Activated CD8-positive, alpha-beta memory T cell treated with anti-CD3 and anti-CD28 coated beads for 4 hours (primary cell): ENCODE measurements at regions not wholly inside any gene's neighbourhood (a gene's known extent, or its start where the extent isn't known, plus 50 kb on each side); places are given as distances from the start of the nearest gene placed in this dataset.

Experiments used
- DNase-seq, 2 donors: peaks; one replicate each; pipeline ENCODE4 v3.0.0-alpha.2; 2020; ENCODE audit warnings: low read depth in 2 of 2

DNA sequence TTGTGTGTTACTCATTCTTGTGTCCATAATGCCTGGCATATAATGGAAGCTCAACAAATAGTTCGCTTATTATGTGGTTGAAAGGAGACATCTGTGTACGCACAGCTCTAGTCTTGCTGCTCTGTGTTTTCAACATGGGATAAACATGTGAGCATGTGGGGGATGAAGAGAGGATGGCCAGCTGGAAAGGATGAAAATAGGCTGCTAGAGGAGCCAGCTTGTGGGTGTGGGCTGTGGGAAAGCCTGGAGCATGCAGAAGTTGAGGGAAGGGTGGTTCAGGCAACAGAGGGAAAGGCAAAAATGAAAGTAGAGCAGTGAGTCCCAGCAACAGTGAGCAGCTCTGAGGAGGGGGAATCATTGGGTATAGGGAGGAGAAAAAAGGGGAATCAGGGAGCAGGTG, 324.6 kb upstream of the CDH11 start:
- DNase-seq: no peak

GRCh38 chr16:65445313-65446260, 323.7 kb upstream of the CDH11 start:
- DNase-seq: no peak

- no peak for DNase-seq
Observed at GRCh38 chr16:65441501-65441900, 319.6 kb upstream of the CDH11 start.

- DNase-seq: no peak
Observed at GRCh38 chr16:65429504-65430181, 307.8 kb upstream of the CDH11 start.

DNA sequence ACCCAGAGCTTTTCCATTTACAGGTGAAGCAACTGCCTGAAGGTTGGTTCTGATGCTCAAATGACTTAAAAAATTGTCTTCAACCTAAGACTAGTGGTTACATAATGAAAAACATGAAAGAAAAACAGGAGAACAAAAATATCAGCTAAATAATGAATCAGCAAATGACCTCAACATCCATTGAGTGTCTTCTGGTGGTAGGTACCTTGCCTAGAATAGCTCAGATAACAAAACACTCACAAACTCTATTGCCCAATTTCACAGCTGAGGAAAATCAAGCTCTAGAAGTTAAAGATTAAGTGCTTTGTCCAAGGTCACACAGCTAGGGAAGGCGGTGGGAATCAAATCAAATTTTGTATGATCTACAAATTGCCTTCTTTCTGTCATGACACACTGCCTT, 304.6 kb upstream of the CDH11 start:
- no peak for DNase-seq

- DNase-seq: no peak
Observed at GRCh38 chr16:65422934-65423333, 301.1 kb upstream of the CDH11 start.

DNA sequence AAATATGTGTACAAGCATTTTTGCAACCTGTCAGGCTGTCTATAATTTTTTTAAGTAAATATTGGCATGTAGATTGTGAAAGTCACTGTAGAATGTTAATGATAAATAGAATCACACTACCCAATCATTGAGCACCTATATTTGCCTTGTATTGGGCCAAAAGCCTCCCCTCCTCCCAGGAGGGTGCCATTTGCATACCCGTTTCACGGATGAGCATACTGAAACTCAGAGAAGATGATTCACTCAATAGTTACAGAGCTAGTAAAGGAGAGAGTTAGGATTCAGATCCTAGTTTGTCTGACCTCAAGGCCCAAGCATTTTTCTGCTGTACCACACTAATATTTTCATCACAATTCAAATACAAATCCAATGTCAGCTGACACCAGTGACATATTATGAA, 299.7 kb upstream of the CDH11 start:
- no peak for DNase-seq

GRCh38 chr16:65418435-65418834, 296.6 kb upstream of the CDH11 start:
- DNase-seq: no peak

DNA sequence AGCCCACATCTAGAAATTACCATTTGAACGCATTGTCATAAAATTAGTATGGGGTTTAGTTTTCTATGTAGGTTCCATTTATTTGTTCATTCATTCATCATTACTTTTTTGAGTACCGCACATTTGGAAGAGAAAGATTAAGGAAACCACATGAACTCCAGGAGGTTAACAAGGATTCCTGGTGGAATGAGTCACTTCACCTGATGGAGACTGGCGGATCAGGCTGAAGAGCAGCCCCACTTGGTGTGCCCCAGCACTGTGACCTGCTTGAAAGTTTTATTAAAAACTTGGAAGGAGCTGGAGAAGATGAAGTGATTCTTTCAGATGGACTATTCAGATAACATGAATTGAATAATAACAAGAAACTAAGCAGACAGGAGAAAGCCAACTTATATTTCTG, 293.6 kb upstream of the CDH11 start:
- no peak for DNase-seq

DNA sequence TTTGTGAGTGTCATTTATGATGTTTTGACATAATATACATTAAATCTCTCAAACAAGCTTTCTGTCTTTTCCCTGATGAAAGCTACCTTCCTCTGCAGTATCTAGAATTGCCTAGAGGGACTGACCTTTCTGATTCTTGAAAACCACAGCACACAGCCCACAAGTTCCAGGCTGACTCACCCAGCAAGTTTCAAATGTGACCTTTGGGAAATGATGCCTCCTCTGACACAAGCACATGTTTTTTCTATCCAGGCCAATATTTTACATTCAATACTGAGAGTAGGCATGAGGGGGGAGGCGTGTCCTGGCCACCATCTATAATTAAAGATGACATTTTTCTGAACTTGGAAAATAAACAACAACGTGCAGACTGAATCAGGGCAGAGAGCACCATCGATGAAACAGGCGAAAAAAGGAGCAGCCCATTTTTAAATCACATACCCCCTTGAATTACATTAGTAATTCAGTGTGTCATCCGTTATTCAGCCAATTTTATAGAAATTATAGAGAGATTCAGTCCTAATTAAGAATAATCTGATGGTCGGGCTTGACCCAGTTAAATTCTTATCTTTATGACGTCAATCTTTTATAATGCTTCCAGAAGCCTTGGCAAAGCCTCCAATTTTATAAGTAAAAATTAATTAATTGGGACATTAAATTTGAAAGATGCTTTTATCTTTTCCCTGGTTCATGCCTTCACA, 292.6 kb upstream of the CDH11 start:
- no peak for DNase-seq

- no peak for DNase-seq
Observed at GRCh38 chr16:65413861-65414260, 292.0 kb upstream of the CDH11 start.

GRCh38 chr16:65410801-65411200, 288.9 kb upstream of the CDH11 start:
- no peak for DNase-seq

- DNase-seq: no peak
Observed at GRCh38 chr16:65409510-65409909, 287.6 kb upstream of the CDH11 start.

DNA sequence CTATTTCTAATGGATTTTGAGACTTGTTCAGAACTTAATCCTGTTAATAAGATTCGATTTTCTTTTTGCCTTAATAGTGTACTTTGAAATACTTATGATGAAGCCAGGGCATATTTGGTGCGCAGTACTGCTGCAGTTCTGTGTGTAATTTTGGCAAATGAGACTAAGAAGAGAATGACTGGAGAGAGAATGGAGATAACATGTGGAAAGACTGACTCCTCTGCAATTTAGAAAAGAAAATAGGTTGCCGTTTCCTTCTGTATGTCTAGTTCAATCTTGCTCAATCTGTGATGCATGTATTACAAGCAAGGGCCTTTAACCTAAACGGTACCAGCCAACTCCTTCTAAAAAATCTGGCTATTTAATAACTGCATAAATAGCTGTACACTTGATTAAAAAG, 285.1 kb upstream of the CDH11 start:
- DNase-seq: no peak

- no peak for DNase-seq
Observed at GRCh38 chr16:65406116-65406515, 284.3 kb upstream of the CDH11 start.

- no peak for DNase-seq
Observed at GRCh38 chr16:65394281-65394680, 272.4 kb upstream of the CDH11 start.

- no peak for DNase-seq
Observed at GRCh38 chr16:65392806-65393565, 271.1 kb upstream of the CDH11 start.

DNA sequence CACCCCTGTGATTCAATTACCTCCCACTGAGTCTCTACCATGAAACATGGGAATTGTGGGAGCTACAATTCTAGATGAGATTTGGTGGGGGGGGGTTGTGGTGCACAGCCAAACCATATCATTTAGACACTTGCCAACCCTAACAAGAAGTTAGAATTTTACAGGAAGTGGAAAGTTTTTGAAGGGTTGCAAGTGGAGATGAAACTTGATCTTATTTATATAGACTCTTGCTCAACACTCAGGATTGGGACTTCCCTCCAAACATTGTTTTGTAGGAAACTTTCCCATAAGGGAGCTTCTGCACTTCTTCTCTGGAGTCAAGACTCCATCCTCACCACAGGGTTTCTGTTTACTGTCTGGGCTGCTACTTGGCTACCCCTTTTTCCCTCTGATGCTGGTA, 266.7 kb upstream of the CDH11 start:
- no peak for DNase-seq

DNA sequence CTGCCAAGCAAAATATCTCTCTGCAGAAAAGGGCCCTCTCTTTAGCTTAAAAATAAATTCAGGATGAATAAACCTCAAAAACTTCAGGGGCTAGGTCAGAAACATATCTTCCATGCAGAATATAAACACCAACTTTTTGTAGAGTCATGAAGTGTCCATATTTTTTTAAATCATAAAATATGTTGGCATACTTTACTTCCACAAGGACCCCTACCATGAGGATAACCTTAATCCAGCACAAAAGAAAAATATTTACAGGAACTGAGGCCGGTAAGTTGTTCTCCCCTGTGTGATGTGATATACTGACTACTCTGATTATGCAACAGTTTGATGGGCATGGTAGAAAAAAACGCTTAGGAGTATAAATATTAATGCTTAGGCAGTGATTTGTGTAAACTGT, 264.8 kb upstream of the CDH11 start:
- DNase-seq: no peak

DNA sequence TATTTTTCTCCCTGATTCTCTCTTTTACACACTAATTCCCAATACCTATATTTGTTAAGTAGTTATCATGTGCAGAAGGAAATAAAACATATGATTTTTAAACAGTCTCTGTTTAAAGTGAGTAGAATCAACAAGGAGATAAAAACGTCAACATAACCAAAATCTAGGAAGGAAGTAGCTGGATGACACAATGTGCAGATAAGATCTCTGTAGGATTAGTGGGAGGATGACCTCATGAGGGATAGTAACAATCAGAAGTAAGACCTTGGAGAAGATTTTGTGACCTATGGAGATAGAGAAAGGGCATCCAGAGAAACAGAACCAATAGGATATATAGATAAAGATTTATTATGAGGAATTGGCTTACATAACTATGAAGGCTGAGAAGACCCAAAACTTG, 262.6 kb upstream of the CDH11 start:
- no peak for DNase-seq

DNA sequence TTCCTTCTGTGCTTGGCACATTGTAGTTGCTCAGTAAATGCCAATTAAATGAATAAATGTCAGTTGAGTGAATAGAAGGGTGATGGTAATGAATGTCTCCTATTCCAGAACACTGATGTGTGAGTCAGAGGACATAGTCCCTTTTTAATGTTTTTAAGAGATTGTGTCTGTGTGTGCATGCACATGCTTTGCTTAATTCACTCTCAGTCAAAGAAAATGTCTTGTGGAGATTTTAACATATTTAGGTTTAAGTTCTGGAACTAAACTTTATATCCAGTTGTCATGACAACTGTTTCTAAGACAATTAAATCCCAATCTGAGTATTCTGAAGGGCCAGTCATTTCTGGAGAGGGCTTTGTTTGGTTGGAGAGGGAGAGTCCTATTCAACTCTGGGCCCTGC, 255.3 kb upstream of the CDH11 start:
- DNase-seq: no peak

- no peak for DNase-seq
Observed at GRCh38 chr16:65376601-65377000, 254.7 kb upstream of the CDH11 start.
